Fibroblast of lung (primary cell): ENCODE measurements at regions not wholly inside any gene's neighbourhood (a gene's known extent, or its start where the extent isn't known, plus 50 kb on each side); places are given as distances from the start of the nearest gene placed in this dataset.

ENCODE experiments used
- EZH2 ChIP-seq: IDR thresholded peaks from 2 replicates; pipeline ENCODE4 v1.5.1; 2012; ENCODE audit warnings: low read length, control low read depth, mild to moderate bottlenecking; ENCODE audit errors: missing control alignments
- TF ChIP-seq, protein P1 (sequence below), 2 donors: IDR thresholded peaks in 1 of 2; conservative IDR thresholded peaks in 1 of 2; 1 replicate in 1 of 2; 2 replicates in 1 of 2; pipeline ENCODE4 v1.5.1; 2011 to 2012; ENCODE audit warnings: low read length in 2 of 2, control low read depth in 1 of 2, inconsistent platforms in 1 of 2, low read depth in 1 of 2, mild to moderate bottlenecking in 1 of 2

DNA sequence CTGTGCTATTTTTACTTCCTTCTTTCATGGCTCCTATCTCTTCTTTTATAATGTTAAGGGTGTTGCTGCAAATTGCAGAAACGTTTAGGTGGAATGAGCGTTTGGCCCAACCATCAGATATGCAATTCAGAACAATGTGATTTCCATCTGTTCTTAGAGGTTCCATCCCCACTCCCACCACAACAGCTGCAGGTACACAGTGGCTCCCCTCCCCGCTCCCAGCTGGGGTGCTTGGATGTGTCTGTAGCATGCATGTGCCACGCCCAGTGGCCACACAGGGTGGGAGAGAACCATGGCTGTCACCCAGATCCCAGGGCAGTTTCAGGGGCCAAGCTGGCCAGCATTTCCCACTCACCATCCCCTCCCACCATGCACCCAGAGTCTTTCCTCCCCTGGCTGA is 62.2 kb downstream of the ACTL7B start:
- TF ChIP-seq, protein P1, sequence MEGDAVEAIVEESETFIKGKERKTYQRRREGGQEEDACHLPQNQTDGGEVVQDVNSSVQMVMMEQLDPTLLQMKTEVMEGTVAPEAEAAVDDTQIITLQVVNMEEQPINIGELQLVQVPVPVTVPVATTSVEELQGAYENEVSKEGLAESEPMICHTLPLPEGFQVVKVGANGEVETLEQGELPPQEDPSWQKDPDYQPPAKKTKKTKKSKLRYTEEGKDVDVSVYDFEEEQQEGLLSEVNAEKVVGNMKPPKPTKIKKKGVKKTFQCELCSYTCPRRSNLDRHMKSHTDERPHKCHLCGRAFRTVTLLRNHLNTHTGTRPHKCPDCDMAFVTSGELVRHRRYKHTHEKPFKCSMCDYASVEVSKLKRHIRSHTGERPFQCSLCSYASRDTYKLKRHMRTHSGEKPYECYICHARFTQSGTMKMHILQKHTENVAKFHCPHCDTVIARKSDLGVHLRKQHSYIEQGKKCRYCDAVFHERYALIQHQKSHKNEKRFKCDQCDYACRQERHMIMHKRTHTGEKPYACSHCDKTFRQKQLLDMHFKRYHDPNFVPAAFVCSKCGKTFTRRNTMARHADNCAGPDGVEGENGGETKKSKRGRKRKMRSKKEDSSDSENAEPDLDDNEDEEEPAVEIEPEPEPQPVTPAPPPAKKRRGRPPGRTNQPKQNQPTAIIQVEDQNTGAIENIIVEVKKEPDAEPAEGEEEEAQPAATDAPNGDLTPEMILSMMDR (conservative IDR thresholded peaks at IDR 0.05 in 1 of 2, IDR thresholded peaks at IDR 0.05 in 1 of 2; ENCODE audit: low read depth in 1 of 2, low read length in 2 of 2) = no peak
- TF ChIP-seq EZH2 = no peak
